ENCODE measurements at regions not wholly inside any gene's neighbourhood (a gene's known extent, or its start where the extent isn't known, plus 50 kb on each side); places are given as distances from the start of the nearest gene placed in this dataset.
A peak's percentile ranks its signal among the peaks of the same experiment; 100 is the strongest.

DNA sequence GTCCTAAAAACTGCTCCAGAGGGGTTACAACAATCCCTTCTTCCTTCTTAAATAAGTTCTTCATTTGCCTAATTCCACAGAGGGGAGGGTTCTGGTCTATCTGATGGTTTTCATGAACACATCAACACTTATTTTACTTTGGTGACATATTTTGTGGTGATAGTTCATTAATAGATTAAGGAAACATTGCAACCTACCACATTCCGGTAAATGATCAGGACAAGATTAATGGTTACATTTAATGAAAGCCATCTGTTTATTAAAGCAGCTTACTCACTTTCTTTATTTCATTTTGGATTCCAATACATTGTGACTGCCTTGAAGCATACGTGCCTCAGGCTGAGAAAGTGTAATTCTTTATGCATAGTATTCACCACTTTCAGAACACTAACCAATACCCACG is 101.0 kb downstream of the SKIDA1 start:
- Histone ChIP-seq H3K18ac (ENCODE audit: low read depth in 1 of 2, low read length in 2 of 2) (no peak overlapping the region), H4K91ac (ENCODE audit: low read length) (no peak overlapping the region), H2BK120ac (ENCODE audit: low read depth, low read length) (no peak overlapping the region), H3K9ac (ENCODE audit: low read length) (peak overlapping the region; percentile 59), H3K27me3 (ENCODE audit: control insufficient read depth in 1 of 2, insufficient read depth in 1 of 2, low read length in 2 of 2) (no peaks in the 10 kb centered on the region), H3K4me1 (ENCODE audit: control insufficient read depth, insufficient read depth, low read depth, low read length) (no peaks in the 10 kb centered on the region), H2AFZ (ENCODE audit: low read depth, low read length) (no peak overlapping the region), H3K4ac (ENCODE audit: low read depth in 1 of 2, low read length in 2 of 2) (no peak overlapping the region), H3K36me3 (ENCODE audit: control insufficient read depth in 1 of 2, insufficient read depth in 2 of 2, low read depth in 1 of 2, low read length in 2 of 2) (no peaks in the 10 kb centered on the region), H3K79me1 (replicated peaks; ENCODE audit: low read length, poor library complexity, severe bottlenecking) (no peaks in the 10 kb centered on the region), H2BK5ac (ENCODE audit: low read depth, low read length, poor library complexity, severe bottlenecking) (no peak overlapping the region), H3K9me3 (ENCODE audit: control insufficient read depth, low read length) (peaks cover 3% of the 10 kb centered on the region), H2AK5ac (ENCODE audit: low read length, severe bottlenecking) (no peak overlapping the region), H2BK12ac (ENCODE audit: low read length in 2 of 2) (no peak overlapping the region), H4K8ac (ENCODE audit: low read length) (no peak overlapping the region), H2BK15ac (ENCODE audit: low read depth, poor library complexity, severe bottlenecking) (no peak overlapping the region), H3K4me3 (ENCODE audit: insufficient read depth in 1 of 2, low read depth in 1 of 2, low read length in 2 of 2) (peak overlapping the region in 1 of 2 experiments; percentile 36), H3K27ac (ENCODE audit: low read length, poor library complexity, severe bottlenecking) (no peak overlapping the region), H3K14ac (ENCODE audit: low read length in 2 of 2) (no peak overlapping the region), H3K4me2 (ENCODE audit: low read length, poor library complexity, severe bottlenecking) (no peak overlapping the region), H3K23ac (ENCODE audit: low read length in 2 of 2) (no peak overlapping the region)
- no peak for DNase-seq
- WGBS: 100% methylated on average over 1 of the region's 3 CpGs

DNA sequence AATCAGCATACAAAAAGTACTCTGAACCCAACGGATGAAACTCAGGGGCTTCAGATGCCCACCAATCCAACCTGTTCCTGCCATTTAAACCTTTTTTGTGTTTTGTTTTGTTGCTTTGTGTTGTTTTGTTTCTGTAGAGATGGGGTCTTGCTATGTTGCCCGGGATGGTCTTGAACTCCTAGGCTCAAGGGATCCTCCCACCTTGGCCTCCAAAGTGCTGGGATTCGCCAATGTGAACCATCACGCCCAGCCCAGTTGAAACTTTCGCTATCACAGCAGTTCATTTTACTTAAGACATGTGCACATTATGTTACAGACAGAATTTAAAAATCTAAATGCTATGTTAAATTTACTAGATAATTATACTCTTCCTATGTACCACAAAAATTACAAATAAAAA is 101.6 kb downstream of the SKIDA1 start:
- DNase-seq: no peak
- Histone ChIP-seq H2BK15ac (ENCODE audit: low read depth, poor library complexity, severe bottlenecking) (no peak overlapping the region), H3K27ac (ENCODE audit: low read length, poor library complexity, severe bottlenecking) (no peak overlapping the region), H3K36me3 (ENCODE audit: control insufficient read depth in 1 of 2, insufficient read depth in 2 of 2, low read depth in 1 of 2, low read length in 2 of 2) (no peaks in the 10 kb centered on the region), H3K79me1 (replicated peaks; ENCODE audit: low read length, poor library complexity, severe bottlenecking) (no peaks in the 10 kb centered on the region), H3K9ac (ENCODE audit: low read length) (no peak overlapping the region), H3K9me3 (ENCODE audit: control insufficient read depth, low read length) (peaks cover 3% of the 10 kb centered on the region), H4K8ac (ENCODE audit: low read length) (no peak overlapping the region), H2AK5ac (ENCODE audit: low read length, severe bottlenecking) (no peak overlapping the region), H2BK12ac (ENCODE audit: low read length in 2 of 2) (no peak overlapping the region), H3K4me3 (ENCODE audit: insufficient read depth in 1 of 2, low read depth in 1 of 2, low read length in 2 of 2) (no peak overlapping the region), H3K27me3 (ENCODE audit: control insufficient read depth in 1 of 2, insufficient read depth in 1 of 2, low read length in 2 of 2) (no peaks in the 10 kb centered on the region), H3K4me1 (ENCODE audit: control insufficient read depth, insufficient read depth, low read depth, low read length) (no peaks in the 10 kb centered on the region), H2AFZ (ENCODE audit: low read depth, low read length) (no peak overlapping the region), H4K91ac (ENCODE audit: low read length) (no peak overlapping the region), H3K4ac (ENCODE audit: low read depth in 1 of 2, low read length in 2 of 2) (no peak overlapping the region), H3K14ac (ENCODE audit: low read length in 2 of 2) (no peak overlapping the region), H2BK120ac (ENCODE audit: low read depth, low read length) (no peak overlapping the region), H3K4me2 (ENCODE audit: low read length, poor library complexity, severe bottlenecking) (no peak overlapping the region), H2BK5ac (ENCODE audit: low read depth, low read length, poor library complexity, severe bottlenecking) (no peak overlapping the region), H3K23ac (ENCODE audit: low read length in 2 of 2) (no peak overlapping the region), H3K18ac (ENCODE audit: low read depth in 1 of 2, low read length in 2 of 2) (no peak overlapping the region)
- WGBS: 100% methylated on average over 1 of the region's 5 CpGs

DNA sequence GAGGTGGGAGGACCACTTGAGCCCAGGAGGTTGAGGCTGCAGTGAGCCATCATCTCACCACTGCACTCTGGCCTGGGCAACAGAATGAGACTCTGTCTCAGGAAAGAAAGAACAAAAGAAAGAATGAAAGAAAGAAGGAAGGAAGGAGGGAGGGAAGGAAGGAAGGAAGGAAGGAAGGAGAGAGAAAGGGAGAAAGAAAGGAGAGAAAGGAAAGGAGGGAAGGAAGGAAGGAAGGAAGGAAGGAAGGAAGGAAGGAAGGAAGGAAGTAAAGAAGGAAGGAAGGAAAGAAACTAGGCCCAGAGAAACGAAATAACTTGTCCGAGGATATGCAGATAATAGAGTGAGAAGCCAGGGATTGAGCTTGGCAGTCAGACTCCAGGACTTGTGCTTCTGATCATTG is 102.1 kb downstream of the SKIDA1 start:
- Histone ChIP-seq H3K18ac (ENCODE audit: low read depth in 1 of 2, low read length in 2 of 2) (no peak overlapping the region), H2BK120ac (ENCODE audit: low read depth, low read length) (no peak overlapping the region), H3K4me3 (ENCODE audit: insufficient read depth in 1 of 2, low read depth in 1 of 2, low read length in 2 of 2) (no peak overlapping the region), H3K4ac (ENCODE audit: low read depth in 1 of 2, low read length in 2 of 2) (no peak overlapping the region), H3K4me1 (ENCODE audit: control insufficient read depth, insufficient read depth, low read depth, low read length) (no peaks in the 10 kb centered on the region), H2BK5ac (ENCODE audit: low read depth, low read length, poor library complexity, severe bottlenecking) (no peak overlapping the region), H3K9ac (ENCODE audit: low read length) (no peak overlapping the region), H3K36me3 (ENCODE audit: control insufficient read depth in 1 of 2, insufficient read depth in 2 of 2, low read depth in 1 of 2, low read length in 2 of 2) (no peaks in the 10 kb centered on the region), H3K23ac (ENCODE audit: low read length in 2 of 2) (no peak overlapping the region), H2AK5ac (ENCODE audit: low read length, severe bottlenecking) (no peak overlapping the region), H2BK15ac (ENCODE audit: low read depth, poor library complexity, severe bottlenecking) (no peak overlapping the region), H3K14ac (ENCODE audit: low read length in 2 of 2) (no peak overlapping the region), H2BK12ac (ENCODE audit: low read length in 2 of 2) (no peak overlapping the region), H3K27ac (ENCODE audit: low read length, poor library complexity, severe bottlenecking) (no peak overlapping the region), H3K79me1 (replicated peaks; ENCODE audit: low read length, poor library complexity, severe bottlenecking) (no peaks in the 10 kb centered on the region), H4K8ac (ENCODE audit: low read length) (no peak overlapping the region), H4K91ac (ENCODE audit: low read length) (no peak overlapping the region), H3K27me3 (ENCODE audit: control insufficient read depth in 1 of 2, insufficient read depth in 1 of 2, low read length in 2 of 2) (no peaks in the 10 kb centered on the region), H3K9me3 (ENCODE audit: control insufficient read depth, low read length) (peaks cover 3% of the 10 kb centered on the region), H2AFZ (ENCODE audit: low read depth, low read length) (no peak overlapping the region), H3K4me2 (ENCODE audit: low read length, poor library complexity, severe bottlenecking) (no peak overlapping the region)
- DNase-seq: no peak
- 87% methylated on average over 2 of the region's 2 CpGs for WGBS

DNA sequence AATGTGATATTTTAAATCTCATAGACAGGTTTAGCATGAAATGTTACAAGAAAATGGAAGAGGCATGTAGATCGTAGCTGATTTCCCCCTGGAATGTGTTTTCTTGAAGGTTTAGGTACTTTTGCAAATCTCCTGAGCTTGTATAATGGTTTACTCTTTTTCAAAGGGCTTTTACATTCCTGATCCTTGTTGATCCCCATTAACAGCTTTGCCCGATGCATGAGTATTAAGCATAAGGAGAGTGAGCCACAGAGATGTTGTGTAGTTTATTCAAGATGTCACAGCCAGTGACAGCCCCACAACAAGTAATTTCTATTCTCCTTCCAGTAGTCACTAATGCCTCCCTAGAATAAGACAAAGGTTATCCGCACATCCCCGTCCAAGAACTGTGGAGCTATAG is 103.7 kb downstream of the SKIDA1 start:
- no peak overlapping the region for H4K8ac ChIP-seq (ENCODE audit: low read length)
- no peaks in the 10 kb centered on the region for H3K9me3 ChIP-seq (ENCODE audit: control insufficient read depth, low read length)
- H3K4me3 ChIP-seq (ENCODE audit: insufficient read depth in 1 of 2, low read depth in 1 of 2, low read length in 2 of 2): no peak overlapping the region
- no peaks in the 10 kb centered on the region for H3K36me3 ChIP-seq (ENCODE audit: control insufficient read depth in 1 of 2, insufficient read depth in 2 of 2, low read depth in 1 of 2, low read length in 2 of 2)
- no peaks in the 10 kb centered on the region for H3K79me1 ChIP-seq (replicated peaks; ENCODE audit: low read length, poor library complexity, severe bottlenecking)
- H2BK15ac ChIP-seq (ENCODE audit: low read depth, poor library complexity, severe bottlenecking): no peak overlapping the region
- no peaks in the 10 kb centered on the region for H3K4me1 ChIP-seq (ENCODE audit: control insufficient read depth, insufficient read depth, low read depth, low read length)
- no peak overlapping the region for H2BK120ac ChIP-seq (ENCODE audit: low read depth, low read length)
- no peak overlapping the region for H2AFZ ChIP-seq (ENCODE audit: low read depth, low read length)
- H3K18ac ChIP-seq (ENCODE audit: low read depth in 1 of 2, low read length in 2 of 2): no peak overlapping the region
- no peak for DNase-seq
- H3K14ac ChIP-seq (ENCODE audit: low read length in 2 of 2): no peak overlapping the region
- WGBS: 94% methylated on average over 4 of the region's 4 CpGs
- no peak overlapping the region for H3K4ac ChIP-seq (ENCODE audit: low read depth in 1 of 2, low read length in 2 of 2)
- no peak overlapping the region for H3K9ac ChIP-seq (ENCODE audit: low read length)
- no peak overlapping the region for H4K91ac ChIP-seq (ENCODE audit: low read length)
- no peak overlapping the region for H3K23ac ChIP-seq (ENCODE audit: low read length in 2 of 2)
- H2AK5ac ChIP-seq (ENCODE audit: low read length, severe bottlenecking): no peak overlapping the region
- no peak overlapping the region for H3K27ac ChIP-seq (ENCODE audit: low read length, poor library complexity, severe bottlenecking)
- H2BK12ac ChIP-seq (ENCODE audit: low read length in 2 of 2): no peak overlapping the region
- no peak overlapping the region for H3K4me2 ChIP-seq (ENCODE audit: low read length, poor library complexity, severe bottlenecking)
- H3K27me3 ChIP-seq (ENCODE audit: control insufficient read depth in 1 of 2, insufficient read depth in 1 of 2, low read length in 2 of 2): no peaks in the 10 kb centered on the region
- H2BK5ac ChIP-seq (ENCODE audit: low read depth, low read length, poor library complexity, severe bottlenecking): no peak overlapping the region
